GM12878 (cell line): ENCODE measurements at regions not wholly inside any gene's neighbourhood (a gene's known extent, or its start where the extent isn't known, plus 50 kb on each side); places are given as distances from the start of the nearest gene placed in this dataset.

Experiments
- ATAC-seq: fragments of 200-7000 bp; cut with Tn5 transposase; 3 replicates; pipeline ENCODE4 v1.9.1; 2020; ENCODE audit warnings: mild to moderate bottlenecking, moderate library complexity
- BruUV-seq: library from RNA; stranded (reverse); fragments of 400-500 nt; replicated peaks from 2 replicates; lab custom pipeline; 2021; lab: Mats Ljungman, UMichigan
- CTCF ChIA-PET: fragments of 300-600 bp; sonication (Branson Sonifier 250); formaldehyde crosslinking; extraction: SDS; loops from one replicate; lab custom pipeline; 2021; ENCODE audit warnings: inconsistent platforms; lab: Yijun Ruan, JAX
- POLR2A ChIA-PET: fragments of 350-600 bp; formaldehyde crosslinking; extraction: SDS; loops from one replicate; lab custom pipeline; 2021; ENCODE audit warnings: inconsistent platforms; lab: Charles Lee
- RAD21 ChIA-PET: fragments of 300-600 bp; sonication (Branson Sonifier 250); formaldehyde crosslinking; loops from one replicate; lab custom pipeline; 2023; ENCODE audit warnings: antibody characterized with exemption; ENCODE audit not compliant: unreplicated experiment; lab: Charles Lee
- SMC1A ChIA-PET: fragments of 300-600 bp; sonication (Branson Sonifier 250); formaldehyde crosslinking; loops from one replicate; lab custom pipeline; 2023; ENCODE audit not compliant: unreplicated experiment, uncharacterized antibody; lab: Charles Lee
- DNase-seq: peaks from one replicate; pipeline ENCODE4 v3.0.0-alpha.2; 2011; ENCODE audit warnings: low read depth, low spot score
- FAIRE-seq: peaks from 3 replicates; lab custom pipeline; 2011; peaks lifted over from hg19 to GRCh38; lab: Jason Lieb, UNC
- H2AFZ ChIP-seq: 2 replicates; pipeline ENCODE4 v1.6.0; 2011; ENCODE audit warnings: low read depth, low read length, control low read depth; ENCODE audit not compliant: control insufficient read depth
- H3K27ac ChIP-seq: 2 replicates; pipeline ENCODE4 v1.5.1; 2011; ENCODE audit warnings: control low read depth; ENCODE audit not compliant: control insufficient read depth, insufficient read depth
- H3K27me3 ChIP-seq, 2 experiments: replicated peaks in 1 of 2; 2 replicates each; pipeline versions ENCODE4 v1.6.0 to v1.6.1; 2011; ENCODE audit warnings: low read length in 1 of 2; ENCODE audit not compliant: control insufficient read depth in 2 of 2, insufficient read depth in 2 of 2
- H3K36me3 ChIP-seq, 2 experiments: 2 replicates each; pipeline ENCODE4 v1.5.1; 2011; ENCODE audit warnings: low read length in 1 of 2; ENCODE audit not compliant: control insufficient read depth in 2 of 2, insufficient read depth in 2 of 2
- H3K4me1 ChIP-seq: 2 replicates; pipeline ENCODE4 v1.6.1; 2011; ENCODE audit warnings: mild to moderate bottlenecking, low read length, moderate library complexity, mixed read lengths; ENCODE audit not compliant: control insufficient read depth, insufficient read depth
- H3K4me2 ChIP-seq: 2 replicates; pipeline ENCODE4 v1.6.0; 2011; ENCODE audit warnings: control low read depth; ENCODE audit not compliant: control insufficient read depth, insufficient read depth
- H3K4me3 ChIP-seq: fragments of 200-600 bp; sonication (generic); 2 replicates; pipeline ENCODE4 v1.5.1; 2016
- H3K79me2 ChIP-seq: 2 replicates; pipeline ENCODE4 v1.6.0; 2011; ENCODE audit warnings: low read length; ENCODE audit not compliant: control insufficient read depth, insufficient read depth
- H3K9ac ChIP-seq: 2 replicates; pipeline ENCODE4 v1.8.0; 2011; ENCODE audit warnings: low read length, control low read depth, mixed read lengths; ENCODE audit not compliant: control insufficient read depth, insufficient read depth
- H3K9me3 ChIP-seq: replicated peaks from 3 replicates; pipeline ENCODE4 v1.5.1; 2011; ENCODE audit warnings: mild to moderate bottlenecking, low read length; ENCODE audit not compliant: control insufficient read depth, insufficient read depth
- H4K20me1 ChIP-seq: 2 replicates; pipeline ENCODE4 v1.6.0; 2011; ENCODE audit not compliant: control insufficient read depth, insufficient read depth
- CHD1 ChIP-seq: IDR thresholded peaks from 2 replicates; pipeline ENCODE4 v1.6.1; 2012; ENCODE audit warnings: low read depth, low read length, improper control_type of control experiment
- CHD2 ChIP-seq: IDR thresholded peaks from 2 replicates; pipeline ENCODE4 v1.6.1; 2011; ENCODE audit warnings: low read depth, low read length, improper control_type of control experiment, borderline replicate concordance
- EP300 ChIP-seq, 2 experiments: fragments of 150-350 bp in 1 of 2; IDR thresholded peaks; 2 replicates each; pipeline ENCODE4 v1.6.1; 2011 to 2012; ENCODE audit warnings: low read depth in 2 of 2, low read length in 2 of 2, borderline replicate concordance in 1 of 2, improper control_type of control experiment in 1 of 2, inconsistent platforms in 1 of 2; ENCODE audit not compliant: control insufficient read depth in 1 of 2
- ESRRA ChIP-seq: IDR thresholded peaks from 2 replicates; pipeline ENCODE4 v1.6.1; 2012; ENCODE audit warnings: mild to moderate bottlenecking, low read length, improper control_type of control experiment
- GABPA ChIP-seq: IDR thresholded peaks from 2 replicates; pipeline ENCODE4 v1.6.1; 2014; ENCODE audit warnings: antibody characterized with exemption, low read depth, mild to moderate bottlenecking, inconsistent platforms
- JUNB ChIP-seq: IDR thresholded peaks from 2 replicates; pipeline ENCODE4 v1.6.1; 2016; ENCODE audit warnings: antibody characterized with exemption, mild to moderate bottlenecking
- MTA2 ChIP-seq: fragments of 450-650 bp; IDR thresholded peaks from 2 replicates; pipeline ENCODE4 v1.6.1; 2016; ENCODE audit warnings: low read depth, mild to moderate bottlenecking, moderate library complexity
- NFIC ChIP-seq: IDR thresholded peaks from 2 replicates; pipeline ENCODE4 v1.6.1; 2012; ENCODE audit warnings: low read depth, mild to moderate bottlenecking, inconsistent platforms, low read length, moderate library complexity
- RAD21 ChIP-seq: IDR thresholded peaks from 2 replicates; pipeline ENCODE4 v1.6.1; 2011; ENCODE audit warnings: mild to moderate bottlenecking, low read depth, low read length, moderate library complexity; ENCODE audit not compliant: insufficient read depth
- STAT1 ChIP-seq: fragments of 450-650 bp; conservative IDR thresholded peaks from 2 replicates; pipeline ENCODE4 v1.6.1; 2014; ENCODE audit warnings: antibody characterized with exemption, mild to moderate bottlenecking
- YBX1 ChIP-seq: fragments of 450-650 bp; IDR thresholded peaks from 2 replicates; pipeline ENCODE4 v1.6.1; 2016; ENCODE audit warnings: antibody characterized with exemption
- YY1 ChIP-seq: IDR thresholded peaks from 2 replicates; pipeline ENCODE4 v1.6.1; 2011; ENCODE audit warnings: low read depth, mild to moderate bottlenecking, low read length
- ZNF622 ChIP-seq: fragments of 450-650 bp; IDR thresholded peaks from 2 replicates; pipeline ENCODE4 v1.6.1; 2017; ENCODE audit warnings: mild to moderate bottlenecking, inconsistent platforms
- WGBS: methylation state at CpG from one replicate; pipeline ENCODE4 v1.1.6; 2016; ENCODE audit warnings: low lambda C conversion rate; ENCODE audit not compliant: insufficient replicate concordance, insufficient coverage; ENCODE audit errors: missing lambda C conversion rate; 5-methylcytosine and 5-hydroxymethylcytosine counted together
- in situ Hi-C: fragments of 300-500 bp; cut with MboI; formaldehyde crosslinking; loops from 9 replicates; pipeline ENCODE4 v1.14.3; 2018; ENCODE audit warnings: mixed read lengths
- intact Hi-C: fragments of 100-400 bp; cut with micrococcal nuclease; formaldehyde crosslinking; loops from one replicate; pipeline ENCODE4 v1.14.2; 2022; ENCODE audit not compliant: unreplicated experiment
- TF ChIP-seq, protein P1 (sequence below): fragments of 150-350 bp; IDR thresholded peaks from 2 replicates; pipeline ENCODE4 v1.6.1; 2014; ENCODE audit warnings: mild to moderate bottlenecking, low read depth, low read length
- TF ChIP-seq, protein P2 (sequence below): IDR thresholded peaks from 2 replicates; pipeline ENCODE4 v1.6.1; 2011; ENCODE audit warnings: borderline replicate concordance, low read depth, mild to moderate bottlenecking, moderate library complexity, mixed read lengths, low read length; ENCODE audit not compliant: insufficient read depth; ENCODE audit errors: extremely low read length
- TF ChIP-seq, protein P3 (sequence below): fragments of 450-650 bp; IDR thresholded peaks from 2 replicates; pipeline ENCODE4 v1.6.1; 2018; ENCODE audit warnings: mild to moderate bottlenecking, low read depth, moderate library complexity; ENCODE audit not compliant: partially characterized antibody
- TF ChIP-seq, protein P4 (sequence below): fragments of 450-650 bp; IDR thresholded peaks from 2 replicates; pipeline ENCODE4 v1.6.1; 2017; ENCODE audit warnings: mild to moderate bottlenecking, low read depth, inconsistent platforms; ENCODE audit not compliant: poor library complexity, severe bottlenecking

DNA sequence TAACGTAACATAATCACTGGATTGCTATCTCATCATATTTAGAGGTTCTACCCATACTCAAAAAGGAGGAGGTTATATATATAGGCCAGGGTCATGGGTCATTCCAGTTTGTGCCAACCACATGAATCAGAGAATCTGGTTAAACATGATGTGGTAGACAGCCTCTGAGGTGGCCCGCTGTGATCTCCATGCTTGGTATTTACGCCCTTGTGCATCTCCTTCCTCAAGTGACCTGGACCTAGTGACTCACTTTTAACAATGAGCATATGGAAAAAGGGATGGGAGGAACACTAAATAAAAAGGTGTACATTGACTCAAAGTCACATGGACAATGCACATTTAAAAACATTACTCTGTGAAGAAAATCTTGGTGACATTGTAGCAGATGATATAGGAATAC lies 77.7 kb upstream of the CTNND2 start:
- H3K9me3 ChIP-seq, result no peaks in the 10 kb centered on the region
- no peaks in the 10 kb centered on the region for H3K4me1 ChIP-seq
- POLR2A ChIA-PET, result no interaction called here
- no peak overlapping the region for H3K27ac ChIP-seq
- no peak overlapping the region for H2AFZ ChIP-seq
- no peak overlapping the region for H3K4me3 ChIP-seq
- no peak for TF ChIP-seq YBX1
- no peak for TF ChIP-seq CHD2
- no peak for TF ChIP-seq STAT1
- no peak for TF ChIP-seq NFIC
- TF ChIP-seq EP300 (IDR thresholded peaks at IDR 0.05; ENCODE audit: borderline replicate concordance in 1 of 2, control insufficient read depth in 1 of 2, low read depth in 2 of 2, low read length in 2 of 2), result no peak
- no peak for TF ChIP-seq RAD21
- TF ChIP-seq ESRRA, result no peak
- TF ChIP-seq, protein P1, sequence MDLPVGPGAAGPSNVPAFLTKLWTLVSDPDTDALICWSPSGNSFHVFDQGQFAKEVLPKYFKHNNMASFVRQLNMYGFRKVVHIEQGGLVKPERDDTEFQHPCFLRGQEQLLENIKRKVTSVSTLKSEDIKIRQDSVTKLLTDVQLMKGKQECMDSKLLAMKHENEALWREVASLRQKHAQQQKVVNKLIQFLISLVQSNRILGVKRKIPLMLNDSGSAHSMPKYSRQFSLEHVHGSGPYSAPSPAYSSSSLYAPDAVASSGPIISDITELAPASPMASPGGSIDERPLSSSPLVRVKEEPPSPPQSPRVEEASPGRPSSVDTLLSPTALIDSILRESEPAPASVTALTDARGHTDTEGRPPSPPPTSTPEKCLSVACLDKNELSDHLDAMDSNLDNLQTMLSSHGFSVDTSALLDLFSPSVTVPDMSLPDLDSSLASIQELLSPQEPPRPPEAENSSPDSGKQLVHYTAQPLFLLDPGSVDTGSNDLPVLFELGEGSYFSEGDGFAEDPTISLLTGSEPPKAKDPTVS, result no peak
- no peak for TF ChIP-seq ZNF622
- TF ChIP-seq, protein P2, sequence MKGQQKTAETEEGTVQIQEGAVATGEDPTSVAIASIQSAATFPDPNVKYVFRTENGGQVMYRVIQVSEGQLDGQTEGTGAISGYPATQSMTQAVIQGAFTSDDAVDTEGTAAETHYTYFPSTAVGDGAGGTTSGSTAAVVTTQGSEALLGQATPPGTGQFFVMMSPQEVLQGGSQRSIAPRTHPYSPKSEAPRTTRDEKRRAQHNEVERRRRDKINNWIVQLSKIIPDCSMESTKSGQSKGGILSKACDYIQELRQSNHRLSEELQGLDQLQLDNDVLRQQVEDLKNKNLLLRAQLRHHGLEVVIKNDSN, result no peak
- no peak for TF ChIP-seq CHD1
- TF ChIP-seq, protein P3, sequence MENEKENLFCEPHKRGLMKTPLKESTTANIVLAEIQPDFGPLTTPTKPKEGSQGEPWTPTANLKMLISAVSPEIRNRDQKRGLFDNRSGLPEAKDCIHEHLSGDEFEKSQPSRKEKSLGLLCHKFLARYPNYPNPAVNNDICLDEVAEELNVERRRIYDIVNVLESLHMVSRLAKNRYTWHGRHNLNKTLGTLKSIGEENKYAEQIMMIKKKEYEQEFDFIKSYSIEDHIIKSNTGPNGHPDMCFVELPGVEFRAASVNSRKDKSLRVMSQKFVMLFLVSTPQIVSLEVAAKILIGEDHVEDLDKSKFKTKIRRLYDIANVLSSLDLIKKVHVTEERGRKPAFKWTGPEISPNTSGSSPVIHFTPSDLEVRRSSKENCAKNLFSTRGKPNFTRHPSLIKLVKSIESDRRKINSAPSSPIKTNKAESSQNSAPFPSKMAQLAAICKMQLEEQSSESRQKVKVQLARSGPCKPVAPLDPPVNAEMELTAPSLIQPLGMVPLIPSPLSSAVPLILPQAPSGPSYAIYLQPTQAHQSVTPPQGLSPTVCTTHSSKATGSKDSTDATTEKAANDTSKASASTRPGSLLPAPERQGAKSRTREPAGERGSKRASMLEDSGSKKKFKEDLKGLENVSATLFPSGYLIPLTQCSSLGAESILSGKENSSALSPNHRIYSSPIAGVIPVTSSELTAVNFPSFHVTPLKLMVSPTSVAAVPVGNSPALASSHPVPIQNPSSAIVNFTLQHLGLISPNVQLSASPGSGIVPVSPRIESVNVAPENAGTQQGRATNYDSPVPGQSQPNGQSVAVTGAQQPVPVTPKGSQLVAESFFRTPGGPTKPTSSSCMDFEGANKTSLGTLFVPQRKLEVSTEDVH, result no peak
- no peak for TF ChIP-seq YY1
- TF ChIP-seq JUNB, result no peak
- TF ChIP-seq MTA2, result no peak
- TF ChIP-seq, protein P4, sequence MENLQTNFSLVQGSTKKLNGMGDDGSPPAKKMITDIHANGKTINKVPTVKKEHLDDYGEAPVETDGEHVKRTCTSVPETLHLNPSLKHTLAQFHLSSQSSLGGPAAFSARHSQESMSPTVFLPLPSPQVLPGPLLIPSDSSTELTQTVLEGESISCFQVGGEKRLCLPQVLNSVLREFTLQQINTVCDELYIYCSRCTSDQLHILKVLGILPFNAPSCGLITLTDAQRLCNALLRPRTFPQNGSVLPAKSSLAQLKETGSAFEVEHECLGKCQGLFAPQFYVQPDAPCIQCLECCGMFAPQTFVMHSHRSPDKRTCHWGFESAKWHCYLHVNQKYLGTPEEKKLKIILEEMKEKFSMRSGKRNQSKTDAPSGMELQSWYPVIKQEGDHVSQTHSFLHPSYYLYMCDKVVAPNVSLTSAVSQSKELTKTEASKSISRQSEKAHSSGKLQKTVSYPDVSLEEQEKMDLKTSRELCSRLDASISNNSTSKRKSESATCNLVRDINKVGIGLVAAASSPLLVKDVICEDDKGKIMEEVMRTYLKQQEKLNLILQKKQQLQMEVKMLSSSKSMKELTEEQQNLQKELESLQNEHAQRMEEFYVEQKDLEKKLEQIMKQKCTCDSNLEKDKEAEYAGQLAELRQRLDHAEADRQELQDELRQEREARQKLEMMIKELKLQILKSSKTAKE, result no peak
- TF ChIP-seq GABPA, result no peak
- TF ChIP-seq, all 136 proteins: peak for 0
- in situ Hi-C loops (no loop called here), intact Hi-C loops (no loop called here)
- ATAC-seq (no peak), FAIRE-seq (no peak), DNase-seq (no peak)
- BruUV-seq, result no TSS peak
- ChIA-PET SMC1A (no interaction called here), RAD21 (no interaction called here), CTCF (no interaction called here)
- Histone ChIP-seq H3K4me2 (no peak overlapping the region), H3K36me3 (no peaks in the 10 kb centered on the region), H4K20me1 (no peaks in the 10 kb centered on the region), H3K79me2 (no peaks in the 10 kb centered on the region), H3K9ac (no peak overlapping the region), H3K27me3 (no peaks in the 10 kb centered on the region)
- 29% methylated on average over 3 of the region's 3 CpGs for WGBS
